Neural progenitor cell (in vitro differentiated cells): ENCODE measurements at regions not wholly inside any gene's neighbourhood (a gene's known extent, or its start where the extent isn't known, plus 50 kb on each side); places are given as distances from the start of the nearest gene placed in this dataset.
"Not testable (repeated sequence)": the region's sequence is repeated elsewhere in the genome, so short reads cannot be mapped to it uniquely, and the experiment has no call there.

ENCODE experiments used
- DNase-seq: peaks from one replicate; pipeline ENCODE4 v3.0.0-alpha.2; 2016; ENCODE audit warnings: low spot score
- H2AFZ ChIP-seq: fragments of 200-600 bp; sonication (generic); replicated peaks from 2 replicates; pipeline ENCODE4 v1.6.1; 2016; ENCODE audit warnings: antibody characterized with exemption
- H3F3A ChIP-seq: fragments of 200-600 bp; sonication (generic); 2 replicates; pipeline ENCODE4 v1.6.1; 2016; ENCODE audit warnings: antibody characterized with exemption, low read depth
- H3K27ac ChIP-seq: fragments of 200-600 bp; sonication (generic); 2 replicates; pipeline ENCODE4 v1.5.1; 2016; ENCODE audit warnings: mild to moderate bottlenecking
- H3K27me3 ChIP-seq: fragments of 200-600 bp; sonication (generic); 2 replicates; pipeline ENCODE4 v1.6.1; 2016; ENCODE audit warnings: mild to moderate bottlenecking, moderate library complexity
- H3K36me3 ChIP-seq: fragments of 200-600 bp; sonication (generic); 2 replicates; pipeline ENCODE4 v1.5.1; 2016
- H3K4me1 ChIP-seq: fragments of 200-600 bp; sonication (generic); 2 replicates; pipeline ENCODE4 v1.6.1; 2016; ENCODE audit warnings: mixed run types
- H3K4me2 ChIP-seq: fragments of 200-600 bp; sonication (generic); 2 replicates; pipeline ENCODE4 v1.6.1; 2016
- H3K4me3 ChIP-seq: fragments of 200-600 bp; sonication (generic); 2 replicates; pipeline ENCODE4 v1.5.1; 2016
- H3K79me2 ChIP-seq: fragments of 200-600 bp; sonication (generic); 2 replicates; pipeline ENCODE4 v1.6.1; 2016; ENCODE audit warnings: low read depth
- H3K9ac ChIP-seq: fragments of 200-600 bp; sonication (generic); 2 replicates; pipeline ENCODE4 v1.6.1; 2016
- H3K9me3 ChIP-seq: fragments of 200-600 bp; sonication (generic); 2 replicates; pipeline ENCODE4 v1.5.1; 2016; ENCODE audit warnings: low read depth
- H4K20me1 ChIP-seq: fragments of 200-600 bp; sonication (generic); 2 replicates; pipeline ENCODE4 v1.6.1; 2016; ENCODE audit warnings: low read depth
- H3K27ac Mint-ChIP-seq: 3 replicates; pipeline ENCODE4 v1.8.0; 2021; ENCODE audit warnings: mixed read lengths
- H3K27me3 Mint-ChIP-seq: 2 replicates; pipeline ENCODE4 v1.8.0; 2022; ENCODE audit warnings: low read depth, mild to moderate bottlenecking, inconsistent platforms, moderate library complexity, mixed read lengths; ENCODE audit not compliant: insufficient read depth
- H3K36me3 Mint-ChIP-seq: 3 replicates; pipeline ENCODE4 v1.8.0; 2021; ENCODE audit warnings: mixed read lengths
- H3K4me1 Mint-ChIP-seq: 3 replicates; pipeline ENCODE4 v1.8.0; 2021; ENCODE audit warnings: mixed read lengths
- H3K4me3 Mint-ChIP-seq: 3 replicates; pipeline ENCODE4 v1.8.0; 2021; ENCODE audit warnings: mild to moderate bottlenecking, moderate library complexity, mixed read lengths
- H3K9me3 Mint-ChIP-seq: 3 replicates; pipeline ENCODE4 v1.8.0; 2020; ENCODE audit warnings: mixed read lengths
- EZH2 ChIP-seq: fragments of 200-600 bp; sonication (generic); IDR thresholded peaks from 2 replicates; pipeline ENCODE4 v1.6.1; 2017; ENCODE audit warnings: antibody characterized with exemption, mild to moderate bottlenecking, moderate library complexity
- EZH2phosphoT487 ChIP-seq: fragments of 200-600 bp; sonication (generic); IDR thresholded peaks from 2 replicates; pipeline ENCODE4 v1.6.1; 2017; ENCODE audit warnings: antibody characterized with exemption
- TF ChIP-seq, protein P1 (sequence below): fragments of 200-600 bp; sonication (generic); IDR thresholded peaks from 2 replicates; pipeline ENCODE4 v1.5.1; 2017; ENCODE audit warnings: antibody characterized with exemption, mild to moderate bottlenecking

DNA sequence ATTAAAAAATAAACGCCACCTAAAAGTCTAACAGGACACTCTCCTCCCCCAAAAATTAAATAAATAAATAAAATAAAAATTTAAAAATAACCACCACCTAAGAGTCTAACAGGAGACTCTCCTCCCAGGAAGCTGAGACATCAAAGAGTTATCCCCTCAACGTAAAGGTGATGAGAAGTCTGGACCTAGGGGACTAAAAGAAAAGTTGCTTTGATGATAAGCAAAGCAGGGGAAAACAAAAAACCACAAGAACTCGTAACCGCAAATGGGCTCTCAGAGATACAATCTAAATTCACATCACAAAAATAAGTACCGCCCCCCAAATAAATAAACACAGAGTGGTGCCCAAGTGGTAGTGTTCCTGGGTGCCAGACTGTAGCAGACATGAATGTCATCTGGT lies 412.2 kb downstream of the ZFHX3 start:
- peaks cover 8% of the 10 kb centered on the region for H3K9me3 ChIP-seq

DNA sequence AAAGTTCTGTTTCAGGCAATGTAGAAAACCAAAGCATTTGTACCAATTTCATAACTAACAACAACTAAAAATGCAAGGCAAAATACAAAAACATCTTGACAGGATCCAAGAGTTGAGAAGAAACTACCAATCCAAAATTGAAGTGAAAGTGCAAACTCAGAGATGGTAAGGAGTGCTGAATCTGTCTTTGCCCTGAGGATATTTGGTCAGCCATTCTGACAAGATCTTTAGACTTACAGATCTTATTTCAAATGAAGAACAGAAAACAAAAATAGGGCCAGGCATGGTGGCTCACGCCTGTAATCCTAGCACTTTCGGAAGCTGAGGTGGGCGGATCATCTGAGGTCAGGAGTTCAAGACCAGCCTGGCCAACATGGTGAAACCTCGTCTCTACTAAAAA lies 412.8 kb downstream of the ZFHX3 start:
- Histone ChIP-seq H3K4me2 (no peak overlapping the region), H2AFZ (no peak overlapping the region), H3K36me3 (peaks cover 4% of the 10 kb centered on the region), H3K79me2 (peaks cover 27% of the 10 kb centered on the region), H4K20me1 (no peaks in the 10 kb centered on the region), H3K4me1 (no peaks in the 10 kb centered on the region), H3K4me3 (no peak overlapping the region), H3K9me3 (peaks cover 8% of the 10 kb centered on the region), H3K27me3 (no peaks in the 10 kb centered on the region), H3F3A (no peaks in the 10 kb centered on the region), H3K27ac (no peak overlapping the region), H3K9ac (no peak overlapping the region)
- DNase-seq: no peak
- Mint-ChIP-seq H3K9me3 (peaks cover 26% of the 10 kb centered on the region), H3K36me3 (peaks cover 10% of the 10 kb centered on the region), H3K27me3 (peaks cover 2% of the 10 kb centered on the region), H3K27ac (no peak overlapping the region), H3K4me3 (no peak overlapping the region), H3K4me1 (no peaks in the 10 kb centered on the region)
- TF ChIP-seq, protein P1, sequence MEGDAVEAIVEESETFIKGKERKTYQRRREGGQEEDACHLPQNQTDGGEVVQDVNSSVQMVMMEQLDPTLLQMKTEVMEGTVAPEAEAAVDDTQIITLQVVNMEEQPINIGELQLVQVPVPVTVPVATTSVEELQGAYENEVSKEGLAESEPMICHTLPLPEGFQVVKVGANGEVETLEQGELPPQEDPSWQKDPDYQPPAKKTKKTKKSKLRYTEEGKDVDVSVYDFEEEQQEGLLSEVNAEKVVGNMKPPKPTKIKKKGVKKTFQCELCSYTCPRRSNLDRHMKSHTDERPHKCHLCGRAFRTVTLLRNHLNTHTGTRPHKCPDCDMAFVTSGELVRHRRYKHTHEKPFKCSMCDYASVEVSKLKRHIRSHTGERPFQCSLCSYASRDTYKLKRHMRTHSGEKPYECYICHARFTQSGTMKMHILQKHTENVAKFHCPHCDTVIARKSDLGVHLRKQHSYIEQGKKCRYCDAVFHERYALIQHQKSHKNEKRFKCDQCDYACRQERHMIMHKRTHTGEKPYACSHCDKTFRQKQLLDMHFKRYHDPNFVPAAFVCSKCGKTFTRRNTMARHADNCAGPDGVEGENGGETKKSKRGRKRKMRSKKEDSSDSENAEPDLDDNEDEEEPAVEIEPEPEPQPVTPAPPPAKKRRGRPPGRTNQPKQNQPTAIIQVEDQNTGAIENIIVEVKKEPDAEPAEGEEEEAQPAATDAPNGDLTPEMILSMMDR: no peak
- TF ChIP-seq EZH2 (no peak), EZH2phosphoT487 (no peak)

More for the DNA sequence above, 412.2 kb downstream of the ZFHX3 start:
- Mint-ChIP-seq H3K27ac (no peak overlapping the region), H3K4me1 (no peaks in the 10 kb centered on the region), H3K4me3 (no peak overlapping the region), H3K27me3 (peaks cover 2% of the 10 kb centered on the region), H3K36me3 (peaks cover 10% of the 10 kb centered on the region), H3K9me3 (peaks cover 26% of the 10 kb centered on the region)
- no peak for TF ChIP-seq EZH2
- no peak for TF ChIP-seq EZH2phosphoT487
- no peak overlapping the region for H2AFZ ChIP-seq
- no peak for DNase-seq
- H3K4me3 ChIP-seq: no peak overlapping the region
- no peaks in the 10 kb centered on the region for H3K27me3 ChIP-seq
- H4K20me1 ChIP-seq: no peaks in the 10 kb centered on the region
- H3K4me2 ChIP-seq: no peak overlapping the region
- H3F3A ChIP-seq: no peaks in the 10 kb centered on the region
- H3K9ac ChIP-seq: no peak overlapping the region
- H3K79me2 ChIP-seq: peaks cover 27% of the 10 kb centered on the region
- H3K36me3 ChIP-seq: peaks cover 4% of the 10 kb centered on the region
- H3K27ac ChIP-seq: no peak overlapping the region
- H3K4me1 ChIP-seq: no peaks in the 10 kb centered on the region

DNA sequence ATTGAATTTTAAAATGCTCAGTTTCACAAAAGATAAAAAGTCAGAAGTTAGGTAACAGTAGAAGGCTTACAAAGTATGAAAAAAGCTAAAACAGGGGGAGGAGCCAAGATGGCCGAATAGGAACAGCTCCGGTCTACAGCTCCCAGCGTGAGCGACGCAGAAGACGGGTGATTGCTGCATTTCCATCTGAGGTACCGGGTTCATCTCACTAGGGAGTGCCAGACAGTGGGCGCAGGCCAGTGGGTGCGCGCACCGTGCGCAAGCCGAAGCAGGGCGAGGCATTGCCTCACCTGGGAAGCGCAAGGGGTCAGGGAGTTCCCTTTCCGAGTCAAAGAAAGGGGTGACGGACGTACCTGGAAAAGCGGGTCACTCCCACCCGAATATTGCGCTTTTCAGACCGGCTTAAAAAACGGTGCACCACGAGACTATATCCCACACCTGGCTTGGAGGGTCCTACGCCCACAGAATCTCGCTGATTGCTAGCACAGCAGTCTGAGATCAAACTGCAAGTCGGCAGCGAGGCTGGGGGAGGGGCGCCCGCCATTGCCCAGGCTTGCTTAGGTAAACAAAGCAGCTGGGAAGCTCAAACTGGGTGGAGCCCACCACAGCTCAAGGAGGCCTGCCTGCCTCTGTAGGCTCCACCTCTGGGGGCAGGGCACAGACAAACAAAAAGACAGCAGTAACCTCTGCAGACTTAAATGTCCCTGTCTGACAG lies 420.6 kb downstream of the ZFHX3 start:
- not testable (repeated sequence) for H3K4me1 Mint-ChIP-seq, H3K36me3 ChIP-seq, H3K4me1 ChIP-seq, H3F3A ChIP-seq, H4K20me1 ChIP-seq, H3K9me3 ChIP-seq, H3K36me3 Mint-ChIP-seq, H3K27me3 ChIP-seq, H3K27me3 Mint-ChIP-seq, DNase-seq, H3K27ac ChIP-seq, H3K9ac ChIP-seq
- Histone ChIP-seq H3K79me2 (peaks cover 44% of the 10 kb centered on the region), H2AFZ (peak overlapping the region; percentile 3), H3K4me2 (peak overlapping the region; percentile 69), H3K4me3 (peak overlapping the region; percentile 55)
- Mint-ChIP-seq H3K9me3 (peaks cover 10% of the 10 kb centered on the region), H3K4me3 (peak overlapping the region; percentile 85), H3K27ac (peak overlapping the region; percentile 64)

- no peaks in the 10 kb centered on the region for H3K27me3 Mint-ChIP-seq
- H3K4me3 Mint-ChIP-seq: peak overlapping the region; percentile 85
- Histone ChIP-seq H3K36me3 (no peaks in the 10 kb centered on the region), H4K20me1 (no peaks in the 10 kb centered on the region), H3K27ac (no peak overlapping the region), H3K4me3 (peak overlapping the region; percentile 55), H3F3A (no peaks in the 10 kb centered on the region), H3K79me2 (peaks cover 49% of the 10 kb centered on the region), H3K4me2 (peak overlapping the region; percentile 69), H2AFZ (peak overlapping the region; percentile 3), H3K27me3 (no peaks in the 10 kb centered on the region), H3K4me1 (peaks cover 4% of the 10 kb centered on the region), H3K9me3 (no peaks in the 10 kb centered on the region), H3K9ac (no peak overlapping the region)
- peak overlapping the region; percentile 64 for H3K27ac Mint-ChIP-seq
- DNase-seq: no peak
- TF ChIP-seq, protein P1: no peak
- no peak for TF ChIP-seq EZH2
- TF ChIP-seq EZH2phosphoT487: no peak
- peaks cover 8% of the 10 kb centered on the region for H3K9me3 Mint-ChIP-seq
- H3K4me1 Mint-ChIP-seq: peaks cover 5% of the 10 kb centered on the region
- no peaks in the 10 kb centered on the region for H3K36me3 Mint-ChIP-seq
These were observed 421.3 kb downstream of the ZFHX3 start for GRCh38 chr16:72626623-72627022.
